Hepatocyte (in vitro differentiated cells): ENCODE measurements at regions not wholly inside any gene's neighbourhood (a gene's known extent, or its start where the extent isn't known, plus 50 kb on each side); places are given as distances from the start of the nearest gene placed in this dataset.

ENCODE experiments used
- EZH2 ChIP-seq: fragments of 200-600 bp; sonication (generic); IDR thresholded peaks from 2 replicates; pipeline ENCODE4 v1.6.1; 2016; ENCODE audit warnings: antibody characterized with exemption, mild to moderate bottlenecking, borderline replicate concordance
- EZH2phosphoT487 ChIP-seq: fragments of 200-600 bp; sonication (generic); IDR thresholded peaks from one replicate; pipeline ENCODE4 v1.6.1; 2018; ENCODE audit warnings: antibody characterized with exemption, mild to moderate bottlenecking, low read depth, moderate library complexity; ENCODE audit not compliant: unreplicated experiment, severe bottlenecking
- TF ChIP-seq, protein P1 (sequence below): fragments of 200-600 bp; sonication (generic); IDR thresholded peaks from 2 replicates; pipeline ENCODE4 v1.5.1; 2016; ENCODE audit warnings: antibody characterized with exemption, mild to moderate bottlenecking; ENCODE audit not compliant: poor library complexity

DNA sequence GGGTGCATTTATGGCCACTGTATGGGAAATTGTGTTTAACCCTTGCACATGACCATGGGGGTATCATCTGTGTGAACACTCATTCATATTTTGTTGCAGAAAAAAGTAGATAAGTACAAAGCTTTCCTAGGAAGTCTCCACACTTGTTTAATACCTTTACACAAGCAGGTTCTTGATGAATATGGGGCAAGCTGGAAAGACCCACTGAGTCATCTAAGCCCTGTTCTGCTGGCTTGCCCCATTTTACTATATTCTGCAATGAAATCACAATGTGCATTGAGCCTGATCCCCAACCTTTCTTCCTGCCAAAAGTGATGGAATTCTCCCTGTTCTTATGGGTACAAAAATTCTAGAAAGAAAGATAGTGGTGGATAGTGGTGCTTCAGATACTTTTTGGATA is 99.8 kb downstream of the CCDC71L start:
- TF ChIP-seq EZH2 (no peak), EZH2phosphoT487 (no peak)
- TF ChIP-seq, protein P1, sequence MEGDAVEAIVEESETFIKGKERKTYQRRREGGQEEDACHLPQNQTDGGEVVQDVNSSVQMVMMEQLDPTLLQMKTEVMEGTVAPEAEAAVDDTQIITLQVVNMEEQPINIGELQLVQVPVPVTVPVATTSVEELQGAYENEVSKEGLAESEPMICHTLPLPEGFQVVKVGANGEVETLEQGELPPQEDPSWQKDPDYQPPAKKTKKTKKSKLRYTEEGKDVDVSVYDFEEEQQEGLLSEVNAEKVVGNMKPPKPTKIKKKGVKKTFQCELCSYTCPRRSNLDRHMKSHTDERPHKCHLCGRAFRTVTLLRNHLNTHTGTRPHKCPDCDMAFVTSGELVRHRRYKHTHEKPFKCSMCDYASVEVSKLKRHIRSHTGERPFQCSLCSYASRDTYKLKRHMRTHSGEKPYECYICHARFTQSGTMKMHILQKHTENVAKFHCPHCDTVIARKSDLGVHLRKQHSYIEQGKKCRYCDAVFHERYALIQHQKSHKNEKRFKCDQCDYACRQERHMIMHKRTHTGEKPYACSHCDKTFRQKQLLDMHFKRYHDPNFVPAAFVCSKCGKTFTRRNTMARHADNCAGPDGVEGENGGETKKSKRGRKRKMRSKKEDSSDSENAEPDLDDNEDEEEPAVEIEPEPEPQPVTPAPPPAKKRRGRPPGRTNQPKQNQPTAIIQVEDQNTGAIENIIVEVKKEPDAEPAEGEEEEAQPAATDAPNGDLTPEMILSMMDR, result no peak
